ENCODE measurements at regions not wholly inside any gene's neighbourhood (a gene's known extent, or its start where the extent isn't known, plus 50 kb on each side); places are given as distances from the start of the nearest gene placed in this dataset.
"Not testable (repeated sequence)": the region's sequence is repeated elsewhere in the genome, so short reads cannot be mapped to it uniquely, and the experiment has no call there.

DNA sequence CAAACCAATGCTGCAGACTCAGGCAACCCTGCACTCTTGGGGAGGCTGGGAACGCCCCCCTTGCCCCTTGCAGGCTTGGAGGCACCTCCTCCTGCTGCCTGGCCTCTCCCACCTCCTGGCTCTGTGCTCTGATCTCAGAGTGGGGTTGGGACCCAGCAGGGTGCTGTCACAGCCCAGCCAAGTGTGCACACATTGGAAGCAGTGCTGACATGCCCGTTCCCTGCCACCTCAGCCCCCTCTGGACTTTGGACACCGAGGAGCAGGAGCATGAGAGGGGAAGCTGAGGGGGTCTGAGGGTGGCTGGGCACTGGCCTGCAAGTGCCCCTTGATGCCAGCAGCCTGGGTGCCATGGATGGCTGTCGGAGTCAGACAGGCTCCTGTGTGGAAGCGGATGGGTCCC, 202.0 kb upstream of the ZNF337 start:
- H3K4me1 Mint-ChIP-seq (ENCODE audit: low read depth); H3K36me3 Mint-ChIP-seq (ENCODE audit: low read depth); H3K4me3 Mint-ChIP-seq; H3K27me3 Mint-ChIP-seq (ENCODE audit: insufficient read depth); H3K27ac Mint-ChIP-seq; DNase-seq (ENCODE audit: low spot score); H3K9me3 Mint-ChIP-seq; intact Hi-C loops (cut with micrococcal nuclease): not testable (repeated sequence)

DNA sequence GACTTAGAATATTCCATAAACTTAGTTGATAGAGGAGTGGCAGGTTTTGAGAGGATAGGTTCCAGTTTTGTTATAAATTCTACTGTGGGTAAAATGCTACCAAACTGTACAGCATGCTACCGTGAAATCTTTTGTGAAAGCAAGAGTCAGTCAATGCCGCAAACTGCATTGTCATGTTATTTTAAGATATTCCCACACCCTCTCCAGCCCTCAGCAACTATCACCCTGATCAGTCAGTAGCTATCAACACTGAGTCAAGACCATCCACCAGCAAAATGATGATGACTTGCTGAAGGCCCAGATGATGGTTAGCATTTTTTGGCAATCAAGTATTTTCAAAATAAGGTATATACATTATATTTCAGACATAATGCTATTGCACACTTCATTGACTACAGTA, 182.4 kb upstream of the ZNF337 start:
- H3K4me1 Mint-ChIP-seq (ENCODE audit: low read depth); intact Hi-C loops (cut with micrococcal nuclease); H3K36me3 Mint-ChIP-seq (ENCODE audit: low read depth); H3K27me3 Mint-ChIP-seq (ENCODE audit: insufficient read depth); DNase-seq (ENCODE audit: low spot score); H3K27ac Mint-ChIP-seq; H3K9me3 Mint-ChIP-seq; H3K4me3 Mint-ChIP-seq: not testable (repeated sequence)

DNA sequence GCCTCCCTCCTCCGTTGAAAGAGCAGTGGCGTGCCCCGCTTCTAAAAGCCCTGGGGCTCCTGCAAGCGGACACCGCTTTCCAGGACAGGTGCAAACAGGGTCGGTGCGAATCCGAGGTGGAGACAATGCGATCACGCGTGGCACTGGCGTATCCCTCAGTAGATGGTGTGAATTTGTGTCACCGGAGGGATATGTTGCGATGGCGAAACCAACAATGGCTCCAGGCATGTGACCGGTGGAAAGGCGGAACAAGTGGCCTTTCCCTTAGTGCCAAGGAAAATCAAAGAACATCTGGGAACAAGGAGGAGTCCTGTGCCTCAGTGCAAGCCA, 172.0 kb upstream of the ZNF337 start:
- Mint-ChIP-seq H3K27me3 (ENCODE audit: insufficient read depth) (peaks cover 29% of the 10 kb centered on the region), H3K4me3 (peak overlapping the region; percentile 53), H3K4me1 (ENCODE audit: low read depth) (peaks cover 27% of the 10 kb centered on the region)
- not testable (repeated sequence) for H3K9me3 Mint-ChIP-seq; H3K27ac Mint-ChIP-seq; H3K36me3 Mint-ChIP-seq (ENCODE audit: low read depth); DNase-seq (ENCODE audit: low spot score)
- intact Hi-C loops (cut with micrococcal nuclease) = loop anchor here (1.0 kb wide), 1 partner anchor 10 kb away; no protein-coding TSS in a partner anchor

DNA sequence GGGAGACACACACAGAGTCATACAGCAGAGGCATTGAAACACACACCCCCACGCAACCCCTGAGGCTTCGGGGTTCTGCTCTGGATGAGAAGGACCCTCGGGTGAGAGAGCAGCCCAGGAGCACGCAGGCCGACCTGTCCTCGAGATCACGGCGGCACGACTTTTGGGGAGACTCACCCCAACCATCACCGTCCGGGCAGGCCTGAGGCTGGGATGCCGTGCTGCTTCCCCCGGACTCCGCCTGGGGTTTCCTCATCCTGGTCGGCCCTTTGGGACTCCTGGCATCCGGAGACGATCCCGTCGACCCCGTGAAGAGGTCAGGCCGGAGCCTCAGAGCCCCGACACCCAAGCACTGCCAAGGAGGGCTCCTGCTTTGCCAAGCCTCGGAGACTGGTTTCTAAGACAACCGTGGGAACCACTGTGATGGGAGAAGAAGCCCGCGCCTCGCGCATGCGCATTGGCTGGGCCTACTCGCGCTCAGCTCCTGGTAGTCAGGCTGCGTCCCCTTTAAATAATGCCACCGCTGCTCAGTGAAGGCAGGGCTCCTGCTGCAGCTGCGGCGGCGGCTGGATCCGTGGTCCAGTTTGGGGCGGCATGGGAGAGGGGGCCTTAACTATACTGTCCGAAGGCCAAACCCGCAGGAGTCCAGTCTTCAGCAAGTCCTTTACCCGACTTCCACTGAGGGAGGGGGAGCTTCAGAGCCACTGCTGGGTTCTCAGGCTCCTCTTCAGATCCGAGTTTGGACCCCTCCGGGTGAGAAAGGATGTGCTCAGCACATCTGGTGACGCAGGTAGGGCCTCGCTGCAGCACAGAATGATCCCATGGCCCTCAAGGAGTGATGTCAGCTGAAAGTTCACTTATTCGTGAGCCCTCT, 171.4 kb upstream of the ZNF337 start:
- Mint-ChIP-seq H3K4me3 (peak overlapping the region; percentile 70), H3K27me3 (ENCODE audit: insufficient read depth) (peaks cover 33% of the 10 kb centered on the region)

DNA sequence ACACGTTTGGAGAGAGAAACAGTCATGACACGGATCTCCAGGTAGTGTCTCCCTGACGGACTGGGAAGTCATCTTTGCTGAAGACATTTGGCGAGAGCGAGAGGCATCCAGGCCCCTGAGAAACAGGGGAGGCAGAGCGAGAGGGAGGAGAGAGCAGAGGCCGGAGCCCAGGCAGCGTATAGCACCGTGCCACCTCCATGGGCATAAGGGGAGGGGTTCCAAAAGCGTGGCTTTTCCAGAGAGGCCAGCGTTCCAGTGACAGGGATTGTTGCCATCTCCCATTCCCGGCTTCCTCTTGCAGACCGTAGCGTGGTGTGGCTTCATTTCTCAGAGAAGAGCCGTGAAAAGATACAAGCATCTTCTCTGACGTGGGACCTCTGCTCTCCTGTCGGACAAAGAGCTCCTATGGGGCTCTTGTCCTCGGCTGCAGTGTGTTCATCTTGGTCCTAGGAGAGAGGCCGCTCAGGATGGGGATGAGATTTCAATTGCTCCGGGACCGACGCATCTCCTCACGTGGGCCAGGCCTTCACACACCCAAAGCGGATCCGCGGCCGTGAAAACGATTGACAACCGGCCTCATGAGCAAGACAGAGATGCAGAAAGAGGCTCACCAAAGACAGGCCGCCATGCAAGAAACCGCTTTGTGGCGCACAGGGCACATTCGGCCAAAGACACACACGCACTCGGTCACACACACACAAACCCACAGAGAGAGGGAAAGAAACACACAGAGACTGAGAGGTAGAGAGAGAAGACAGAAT, 170.5 kb upstream of the ZNF337 start:
- H3K27ac Mint-ChIP-seq = peak overlapping the region; percentile 51
- intact Hi-C loops (cut with micrococcal nuclease); H3K9me3 Mint-ChIP-seq; DNase-seq (ENCODE audit: low spot score); H3K36me3 Mint-ChIP-seq (ENCODE audit: low read depth): not testable (repeated sequence)
- H3K4me3 Mint-ChIP-seq = peak overlapping the region; percentile 70
- peaks cover 40% of the 10 kb centered on the region for H3K4me1 Mint-ChIP-seq (ENCODE audit: low read depth)
- H3K27me3 Mint-ChIP-seq (ENCODE audit: insufficient read depth) = peaks cover 40% of the 10 kb centered on the region

More for the DNA sequence above, 171.4 kb upstream of the ZNF337 start:
- peak; percentile 70 for DNase-seq (ENCODE audit: low spot score)
- Mint-ChIP-seq H3K9me3 (no peaks in the 10 kb centered on the region), H3K36me3 (ENCODE audit: low read depth) (no peaks in the 10 kb centered on the region), H3K27ac (no peak overlapping the region), H3K4me1 (ENCODE audit: low read depth) (peaks cover 32% of the 10 kb centered on the region)
- intact Hi-C loops (cut with micrococcal nuclease) = loop anchor here (1.0 kb wide), 1 partner anchor 10 kb away; no protein-coding TSS in a partner anchor

DNA sequence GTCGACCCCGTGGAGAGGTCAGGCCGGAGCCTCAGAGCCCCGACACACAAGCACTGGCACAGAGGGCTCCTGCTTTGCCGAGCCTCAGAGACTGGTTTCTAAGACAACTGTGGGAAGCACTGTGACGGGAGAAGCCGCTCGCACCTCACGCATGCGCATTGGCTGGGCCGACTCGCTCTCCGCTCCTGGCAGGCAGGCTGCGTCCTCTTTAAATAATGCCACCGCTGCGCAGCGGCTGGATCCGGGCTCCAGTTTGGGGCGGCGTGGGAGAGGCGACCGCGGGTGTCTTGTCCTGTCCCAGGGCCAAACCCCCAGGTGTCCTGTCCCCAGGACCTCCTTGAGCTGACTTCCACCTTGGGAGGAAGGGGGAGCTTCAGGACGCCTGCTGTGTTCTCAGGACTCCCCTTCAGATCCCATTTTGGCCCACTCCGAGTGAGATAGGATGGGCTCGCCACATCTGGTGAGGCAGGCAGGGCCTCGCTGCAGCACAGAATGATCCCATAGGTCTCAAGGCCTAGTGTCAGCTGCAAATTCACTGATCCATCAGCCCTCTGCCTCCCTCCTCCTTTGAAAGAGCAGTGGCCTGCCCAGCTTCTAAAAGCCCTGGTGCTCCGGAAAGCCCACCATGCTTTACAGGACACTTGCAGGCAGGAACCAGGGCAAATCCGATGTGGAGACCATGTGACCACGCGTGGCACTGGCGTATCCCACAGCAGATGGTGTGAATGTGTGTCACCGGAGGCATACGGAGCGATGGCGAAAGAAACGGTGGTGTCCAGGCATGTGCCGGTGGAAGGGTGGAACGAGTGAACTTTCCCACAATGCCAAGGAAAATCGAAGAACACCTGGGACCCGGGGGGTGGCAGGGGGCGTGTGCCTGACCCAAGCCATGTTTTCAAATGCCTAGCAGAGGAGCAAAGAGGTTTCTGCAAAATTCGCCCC, 169.3 kb upstream of the ZNF337 start:
- DNase-seq (ENCODE audit: low spot score) = peak; percentile 70
- H3K4me1 Mint-ChIP-seq (ENCODE audit: low read depth) = peaks cover 52% of the 10 kb centered on the region
- intact Hi-C loops (cut with micrococcal nuclease) = no loop called here
- H3K9me3 Mint-ChIP-seq = no peaks in the 10 kb centered on the region
- no peaks in the 10 kb centered on the region for H3K36me3 Mint-ChIP-seq (ENCODE audit: low read depth)
- H3K27ac Mint-ChIP-seq = no peak overlapping the region
- H3K4me3 Mint-ChIP-seq = peak overlapping the region; percentile 53
- H3K27me3 Mint-ChIP-seq (ENCODE audit: insufficient read depth) = peaks cover 50% of the 10 kb centered on the region

DNA sequence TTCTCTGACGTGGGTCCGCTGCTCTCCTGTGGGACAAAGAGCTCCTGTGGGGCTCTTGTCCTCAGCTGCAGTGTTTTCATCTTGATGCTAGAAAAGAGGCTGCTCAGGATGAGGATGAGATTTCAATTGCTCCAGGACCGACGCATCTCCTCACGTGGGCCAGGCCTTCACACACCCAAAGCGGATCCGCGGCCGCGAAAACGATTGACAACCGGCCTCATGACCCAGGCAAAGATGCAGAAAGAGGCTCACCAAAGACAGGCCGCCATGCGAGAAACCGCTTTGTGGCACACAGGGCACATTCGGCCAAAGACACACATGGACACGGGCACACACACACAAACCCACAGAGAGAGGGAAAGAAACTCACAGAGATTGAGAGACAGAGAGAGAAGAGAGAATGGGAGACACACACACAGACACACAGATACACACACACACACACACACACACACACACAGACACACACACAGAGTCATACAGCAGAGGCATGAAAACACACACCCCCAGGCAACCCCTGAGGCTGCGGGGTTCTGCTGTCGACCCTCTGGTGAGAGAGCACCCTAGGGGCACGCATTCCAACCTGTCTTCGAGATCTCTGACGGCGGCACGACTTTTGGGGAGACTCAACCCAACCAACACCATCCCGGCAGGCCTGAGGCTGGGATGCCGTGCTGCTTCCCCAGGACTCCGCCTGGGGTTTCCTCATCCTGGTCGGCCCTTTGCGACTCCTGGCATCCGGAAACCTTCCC, 168.5 kb upstream of the ZNF337 start:
- H3K4me3 Mint-ChIP-seq = peak overlapping the region; percentile 53
- peaks cover 58% of the 10 kb centered on the region for H3K27me3 Mint-ChIP-seq (ENCODE audit: insufficient read depth)
- H3K36me3 Mint-ChIP-seq (ENCODE audit: low read depth); DNase-seq (ENCODE audit: low spot score); H3K9me3 Mint-ChIP-seq; intact Hi-C loops (cut with micrococcal nuclease): not testable (repeated sequence)
- peak overlapping the region; percentile 3 for H3K27ac Mint-ChIP-seq
- H3K4me1 Mint-ChIP-seq (ENCODE audit: low read depth) = peaks cover 60% of the 10 kb centered on the region

DNA sequence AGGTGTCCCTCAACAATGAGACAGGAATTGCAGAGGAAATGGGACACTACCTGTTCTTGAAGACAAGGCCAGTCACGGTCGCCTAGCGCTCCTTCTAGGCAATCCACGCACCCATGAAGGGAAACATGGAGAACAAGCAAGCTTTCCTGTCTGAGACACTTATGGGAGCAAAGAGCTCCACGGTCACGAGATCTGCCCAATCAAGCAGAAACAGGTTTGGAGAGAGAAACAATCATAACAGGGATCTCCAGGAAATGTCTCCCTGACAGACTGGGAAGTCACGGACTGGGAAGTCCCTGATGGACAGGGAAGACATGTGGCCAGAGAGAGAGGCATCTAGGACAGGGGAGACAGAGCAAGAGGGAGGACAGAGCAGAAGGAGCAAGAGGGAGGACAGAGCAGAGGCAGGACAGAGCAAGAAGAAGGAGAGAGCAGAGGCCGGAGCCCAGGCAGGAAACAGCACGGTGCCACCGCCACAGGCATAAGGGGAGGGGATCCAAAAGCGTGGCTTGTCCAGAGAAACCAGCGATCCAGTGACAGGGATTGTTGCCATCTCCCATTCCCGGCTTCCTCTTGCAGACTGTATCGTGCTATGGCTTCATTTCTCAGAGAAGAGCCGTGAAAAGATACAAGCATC, 167.8 kb upstream of the ZNF337 start:
- Mint-ChIP-seq H3K9me3 (no peaks in the 10 kb centered on the region), H3K27me3 (ENCODE audit: insufficient read depth) (peaks cover 63% of the 10 kb centered on the region), H3K4me3 (peak overlapping the region; percentile 5), H3K4me1 (ENCODE audit: low read depth) (peaks cover 66% of the 10 kb centered on the region), H3K27ac (peak overlapping the region; percentile 14), H3K36me3 (ENCODE audit: low read depth) (no peaks in the 10 kb centered on the region)
- intact Hi-C loops (cut with micrococcal nuclease) = no loop called here
- no peak for DNase-seq (ENCODE audit: low spot score)

DNA sequence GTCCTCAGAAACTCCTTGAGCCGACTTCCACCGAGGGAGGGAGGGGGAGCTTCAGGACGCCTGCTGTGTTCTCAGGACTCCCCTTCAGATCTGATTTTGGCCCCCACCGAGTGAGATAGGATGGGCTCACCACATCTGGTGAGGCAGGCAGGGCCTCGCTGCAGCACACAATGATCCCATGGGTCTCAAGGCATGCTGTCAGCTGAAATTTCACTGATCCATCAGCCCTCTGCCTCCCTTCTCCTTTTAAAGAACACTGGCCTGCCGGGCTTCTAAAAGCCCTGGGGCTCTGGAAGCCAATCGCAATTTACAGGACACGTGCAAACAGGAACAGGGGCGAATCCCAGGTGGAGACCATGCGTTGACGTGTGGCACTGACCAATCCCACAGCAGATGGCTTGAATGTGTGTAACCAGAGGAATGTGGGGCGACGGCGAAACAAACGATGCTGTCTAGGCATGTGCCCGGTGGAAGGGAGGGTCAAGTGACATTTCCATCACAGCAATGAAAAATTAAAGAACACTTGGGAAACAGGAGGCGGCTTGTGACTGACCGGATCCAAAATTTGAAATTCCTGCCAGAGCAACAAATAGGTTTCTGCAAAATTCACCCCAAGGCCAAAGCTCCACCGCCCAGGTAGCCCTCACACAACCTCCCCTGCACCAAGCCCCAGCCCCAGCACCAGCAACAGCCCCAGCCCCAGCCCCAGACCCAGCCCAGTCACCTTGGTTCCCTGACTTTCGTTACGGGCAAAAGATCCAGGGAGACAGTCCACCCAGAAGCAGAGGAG, 167.1 kb upstream of the ZNF337 start:
- intact Hi-C loops (cut with micrococcal nuclease) = no loop called here
- DNase-seq (ENCODE audit: low spot score) = no peak
- no peaks in the 10 kb centered on the region for H3K36me3 Mint-ChIP-seq (ENCODE audit: low read depth)
- H3K27ac Mint-ChIP-seq = peak overlapping the region; percentile 44
- H3K27me3 Mint-ChIP-seq (ENCODE audit: insufficient read depth) = peaks cover 69% of the 10 kb centered on the region
- peaks cover 73% of the 10 kb centered on the region for H3K4me1 Mint-ChIP-seq (ENCODE audit: low read depth)
- H3K9me3 Mint-ChIP-seq = no peaks in the 10 kb centered on the region
- peak overlapping the region; percentile 33 for H3K4me3 Mint-ChIP-seq

DNA sequence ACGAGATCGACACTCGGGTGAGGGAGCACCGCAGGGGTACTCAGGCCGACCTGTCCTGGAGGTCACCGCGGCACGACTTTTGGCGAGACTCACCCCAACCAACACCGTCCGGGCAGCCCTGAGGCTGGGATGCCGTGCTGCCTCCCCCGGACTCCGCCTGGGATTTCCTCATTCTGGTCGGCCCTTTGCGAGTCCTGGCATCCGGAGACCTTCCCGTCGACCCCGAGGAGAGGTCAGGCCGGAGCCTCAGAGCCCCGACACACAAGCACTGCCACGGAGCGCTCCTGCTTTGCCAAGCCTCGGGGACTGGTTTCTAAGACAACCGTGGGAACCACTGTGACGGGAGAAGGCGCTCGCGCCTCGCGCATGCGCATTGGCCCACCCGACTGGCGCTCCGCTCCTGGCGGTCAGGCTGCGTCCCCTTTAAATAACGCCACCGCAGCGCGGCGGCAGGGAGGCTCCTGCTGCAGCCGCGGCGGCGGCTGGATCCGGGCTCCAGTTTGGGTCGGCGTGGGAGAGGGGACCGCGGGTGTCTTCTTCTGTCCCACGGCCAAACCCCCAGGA, 166.4 kb upstream of the ZNF337 start:
- H3K4me3 Mint-ChIP-seq = peak overlapping the region; percentile 76
- peaks cover 76% of the 10 kb centered on the region for H3K4me1 Mint-ChIP-seq (ENCODE audit: low read depth)
- H3K36me3 Mint-ChIP-seq (ENCODE audit: low read depth); H3K27ac Mint-ChIP-seq; H3K9me3 Mint-ChIP-seq; intact Hi-C loops (cut with micrococcal nuclease): not testable (repeated sequence)
- DNase-seq (ENCODE audit: low spot score) = peak; percentile 80
- peaks cover 70% of the 10 kb centered on the region for H3K27me3 Mint-ChIP-seq (ENCODE audit: insufficient read depth)

DNA sequence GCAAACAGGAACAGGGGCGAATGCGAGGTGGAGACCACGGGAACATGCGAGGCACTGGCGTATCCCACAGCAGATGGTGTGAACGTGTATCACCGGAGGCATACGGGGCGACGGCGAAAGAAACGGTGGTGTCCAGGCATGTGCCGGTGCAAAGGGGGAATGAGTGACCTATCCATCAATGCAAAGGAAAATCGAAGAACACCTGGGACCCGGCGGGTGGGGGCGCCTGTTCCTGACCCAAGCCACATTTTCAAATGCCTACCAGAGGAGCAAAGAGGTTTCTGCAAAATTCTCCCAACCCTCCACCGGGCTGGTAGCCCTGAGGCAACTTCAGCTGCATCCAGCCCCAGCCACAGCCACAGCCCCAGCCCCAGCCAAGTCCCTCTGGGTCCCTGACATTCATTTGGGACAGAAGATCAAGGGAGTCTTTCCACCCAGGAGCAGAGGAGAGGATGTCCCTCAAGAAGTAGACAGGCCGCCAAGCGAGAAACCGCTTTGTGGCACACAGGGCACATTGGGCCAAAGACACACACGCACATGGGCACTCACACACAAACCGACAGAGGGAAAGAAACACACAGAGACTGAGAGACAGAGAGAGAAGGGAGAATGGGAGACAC, 164.0 kb upstream of the ZNF337 start:
- Mint-ChIP-seq H3K9me3 (no peaks in the 10 kb centered on the region), H3K4me3 (peak overlapping the region; percentile 82), H3K27ac (peak overlapping the region; percentile 72), H3K4me1 (ENCODE audit: low read depth) (peaks cover 71% of the 10 kb centered on the region), H3K27me3 (ENCODE audit: insufficient read depth) (peaks cover 67% of the 10 kb centered on the region), H3K36me3 (ENCODE audit: low read depth) (no peaks in the 10 kb centered on the region)
- no peak for DNase-seq (ENCODE audit: low spot score)
- intact Hi-C loops (cut with micrococcal nuclease) = no loop called here
